D721Med (cell line): ENCODE measurements at regions not wholly inside any gene's neighbourhood (a gene's known extent, or its start where the extent isn't known, plus 50 kb on each side); places are given as distances from the start of the nearest gene placed in this dataset.
A peak's percentile ranks its signal among the peaks of the same experiment; 100 is the strongest.

Source experiments
- DNase-seq: peaks from one replicate; pipeline ENCODE4 v3.0.0; 2011; ENCODE audit warnings: low spot score; ENCODE audit not compliant: insufficient read length
- FAIRE-seq: peaks from 2 replicates; lab custom pipeline; 2011; peaks lifted over from hg19 to GRCh38; lab: Jason Lieb, UNC
- CTCF ChIP-seq: IDR thresholded peaks from 2 replicates; pipeline ENCODE4 v1.5.1; 2012; ENCODE audit warnings: mild to moderate bottlenecking, control low read depth; ENCODE audit not compliant: insufficient read depth; ENCODE audit errors: missing control alignments

DNA sequence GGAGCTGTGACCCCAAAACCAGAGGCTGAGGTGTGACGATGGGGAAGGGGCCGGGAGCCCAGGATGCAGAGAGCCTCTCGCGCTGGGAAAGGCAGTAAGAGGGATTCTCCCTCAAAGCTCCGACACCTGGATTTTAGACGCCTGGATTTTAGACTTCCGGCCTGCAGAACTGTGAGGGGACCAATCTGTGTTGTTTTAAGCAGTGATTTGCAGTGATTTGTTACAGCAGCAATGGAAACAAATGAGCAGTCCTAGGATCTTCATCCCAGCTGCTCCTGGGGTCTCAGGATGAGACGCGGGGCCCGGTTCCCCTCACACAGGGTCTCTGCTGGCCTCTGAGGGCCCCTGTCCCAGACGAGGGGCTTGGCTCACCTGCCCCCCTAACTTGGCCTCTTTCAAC lies 365.5 kb downstream of the THBS2 start:
- TF ChIP-seq CTCF, result no peak
- FAIRE-seq (no peak), DNase-seq (no peak)

- no peak for TF ChIP-seq CTCF
- FAIRE-seq (no peak), DNase-seq (no peak)
Observed at GRCh38 chr6:168887621-168888020, 366.0 kb downstream of the THBS2 start.

DNA sequence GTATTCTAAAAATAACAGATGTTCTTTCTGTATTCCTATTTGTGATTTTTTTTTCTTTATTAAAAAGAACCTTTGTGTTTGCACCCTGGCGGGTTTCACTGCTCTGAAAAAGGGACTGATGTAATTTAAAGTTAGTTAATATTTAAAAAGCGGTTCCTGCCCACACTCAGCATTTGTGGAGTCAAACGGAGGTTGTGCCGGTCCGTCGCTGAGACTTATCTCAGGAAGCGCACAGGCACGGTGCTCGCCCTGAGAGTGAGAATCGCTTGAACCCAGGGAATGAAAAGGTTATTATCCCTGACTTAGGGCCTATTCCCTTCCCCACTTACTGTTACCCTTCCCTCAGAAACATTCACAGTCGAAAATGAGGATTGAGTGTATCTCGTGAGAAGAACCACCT lies 366.7 kb downstream of the THBS2 start:
- DNase-seq (no peak), FAIRE-seq (no peak)
- no peak for TF ChIP-seq CTCF

DNA sequence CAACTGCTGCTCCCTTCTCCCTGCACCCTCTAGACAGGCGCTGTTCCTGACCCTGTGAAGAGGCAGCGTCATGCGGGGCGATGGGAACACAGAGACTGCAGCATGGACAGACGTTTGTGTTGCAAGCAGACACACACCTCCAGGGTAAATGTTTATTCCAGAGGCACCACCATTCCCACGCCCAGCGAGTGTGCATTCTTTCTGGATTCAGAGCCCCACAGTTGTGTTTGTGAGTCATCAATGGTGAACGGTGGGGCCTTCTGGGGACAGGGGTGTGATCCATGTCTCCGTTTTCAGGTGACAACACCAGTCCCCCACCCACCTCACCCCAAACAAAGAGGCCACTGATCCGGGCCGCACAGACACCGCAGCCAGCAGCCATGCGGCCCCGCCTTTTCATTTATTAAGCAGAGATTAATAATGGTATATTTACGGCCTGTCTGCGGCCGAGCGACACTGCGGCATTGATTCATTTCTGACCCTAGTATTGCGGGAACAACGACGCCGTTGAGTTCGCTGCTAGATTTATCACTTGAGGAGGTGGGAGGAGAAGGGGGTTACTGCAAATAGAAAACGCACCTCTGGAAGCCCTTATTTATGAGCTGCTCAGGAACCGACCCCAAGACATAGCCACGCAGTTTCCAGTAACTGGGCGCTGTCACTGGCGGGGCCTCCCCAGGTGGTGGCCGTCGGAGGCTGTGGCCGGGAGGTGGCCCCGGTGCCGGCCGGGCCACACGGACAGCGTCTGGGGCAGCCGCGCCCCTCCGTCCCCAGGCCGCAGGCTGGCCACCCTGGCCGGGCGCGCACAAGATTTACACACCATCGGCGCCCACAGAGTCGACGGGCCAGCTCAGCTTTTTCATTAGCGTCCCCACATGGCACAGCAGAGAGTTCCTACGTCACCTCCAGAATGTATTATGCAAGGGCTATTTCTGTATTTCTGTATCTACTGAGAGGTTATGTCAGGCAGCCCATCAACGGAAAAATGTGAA lies 367.6 kb downstream of the THBS2 start:
- no peak for DNase-seq
- no peak for TF ChIP-seq CTCF
- FAIRE-seq, result no peak

DNA sequence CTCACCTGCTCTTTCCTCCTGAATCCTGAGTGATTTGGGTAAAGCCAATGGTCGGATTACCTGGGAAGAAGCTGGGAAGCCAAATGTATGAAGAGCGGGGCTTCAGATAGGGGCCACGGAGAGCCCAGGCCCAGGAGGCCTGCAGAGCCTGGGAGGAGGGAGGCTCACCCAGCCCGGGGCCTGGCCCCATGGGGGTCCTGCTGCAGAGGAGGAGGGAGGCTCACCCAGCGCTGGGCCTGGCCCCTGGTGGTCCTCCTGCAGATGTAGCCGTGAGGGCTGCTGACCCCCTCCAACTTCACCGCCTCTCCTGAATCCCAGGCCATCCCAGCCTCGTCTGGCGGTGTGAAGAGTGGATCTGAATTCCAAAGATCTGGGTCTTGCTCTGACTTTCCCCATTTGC lies 368.4 kb downstream of the THBS2 start:
- no peak for FAIRE-seq
- no peak for DNase-seq
- no peak for TF ChIP-seq CTCF

GRCh38 chr6:168884646-168885086 lies 369.0 kb downstream of the THBS2 start:
- no peak for DNase-seq
- FAIRE-seq, result no peak
- TF ChIP-seq CTCF, result peak; percentile 71
